K562 (cell line): ENCODE measurements at regions not wholly inside any gene's neighbourhood (a gene's known extent, or its start where the extent isn't known, plus 50 kb on each side); places are given as distances from the start of the nearest gene placed in this dataset.

ENCODE experiments used
- ATAC-seq: fragments of 200-7000 bp; cut with Tn5 transposase; 3 replicates; pipeline ENCODE4 v1.9.1; 2020; ENCODE audit warnings: moderate library complexity
- BruUV-seq: library from RNA; stranded (reverse); fragments of 400-500 nt; replicated peaks from 2 replicates; lab custom pipeline; 2021; lab: Mats Ljungman, UMichigan
- CTCF ChIA-PET: fragments of 300-600 bp; formaldehyde crosslinking; extraction: SDS; loops from one replicate; lab custom pipeline; 2021; ENCODE audit warnings: low intra/inter-chr PET ratio; lab: Yijun Ruan, JAX
- POLR2A ChIA-PET: fragments of 300-600, 350-650 bp; sonication (Branson Sonifier 250); formaldehyde crosslinking; extraction: SDS; loops from one replicate; lab custom pipeline; 2021; ENCODE audit warnings: antibody characterized with exemption, inconsistent platforms; lab: Yijun Ruan, JAX
- DNase-seq, 4 experiments: peaks; one replicate each; pipeline versions ENCODE4 v3.0.0 to v3.0.0-alpha.2; 2011 to 2018; ENCODE audit warnings: low spot score in 3 of 4, mixed read lengths in 3 of 4; ENCODE audit errors: extremely low read depth in 1 of 4
- FAIRE-seq: peaks from 2 replicates; lab custom pipeline; 2011; peaks lifted over from hg19 to GRCh38; lab: Jason Lieb, UNC
- H2AFZ ChIP-seq: 2 replicates; pipeline ENCODE4 v1.6.0; 2011; ENCODE audit warnings: low read depth, low read length, control low read depth, inconsistent platforms
- H3K27ac ChIP-seq: fragments of 200-600 bp; 3 replicates; pipeline ENCODE4 v1.8.0; 2011; ENCODE audit warnings: low read depth, mild to moderate bottlenecking, control low read depth, inconsistent platforms, low read length, moderate library complexity, mixed read lengths; ENCODE audit errors: extremely low read depth
- H3K27me3 ChIP-seq, 2 experiments: fragments of 300-600 bp in 1 of 2; 2 replicates in 1 of 2; 3 replicates in 1 of 2; pipeline versions ENCODE4 v1.6.0 to v1.8.0; 2011; ENCODE audit warnings: inconsistent platforms in 2 of 2, low read length in 2 of 2, mild to moderate bottlenecking in 1 of 2, mixed read lengths in 1 of 2, moderate library complexity in 1 of 2; ENCODE audit not compliant: control insufficient read depth in 2 of 2, insufficient read depth in 2 of 2
- H3K36me3 ChIP-seq: fragments of 300-600 bp; 3 replicates; pipeline ENCODE4 v1.8.0; 2011; ENCODE audit warnings: mild to moderate bottlenecking, low read length, inconsistent platforms; ENCODE audit not compliant: control insufficient read depth, insufficient read depth
- H3K4me1 ChIP-seq, 2 experiments: fragments of 200-600 bp in 1 of 2; replicated peaks in 1 of 2; 2 replicates in 1 of 2; 3 replicates in 1 of 2; pipeline versions ENCODE4 v1.5.1 to v1.8.0; 2011; ENCODE audit warnings: inconsistent platforms in 2 of 2, low read length in 2 of 2, mild to moderate bottlenecking in 1 of 2, mixed read lengths in 1 of 2, moderate library complexity in 1 of 2; ENCODE audit not compliant: control insufficient read depth in 2 of 2, insufficient read depth in 2 of 2
- H3K4me2 ChIP-seq: 2 replicates; pipeline ENCODE4 v1.6.1; 2011; ENCODE audit warnings: low read length, control low read depth, inconsistent platforms, mixed read lengths; ENCODE audit not compliant: insufficient read depth
- H3K4me3 ChIP-seq: fragments of 200-600 bp; sonication (generic), shearing (Covaris generic); 2 replicates; pipeline ENCODE4 v1.5.1; 2016; ENCODE audit warnings: control low read depth, inconsistent platforms
- H3K79me2 ChIP-seq: fragments of 200-600 bp; 3 replicates; pipeline ENCODE4 v1.8.0; 2011; ENCODE audit warnings: low read length, inconsistent platforms; ENCODE audit not compliant: control insufficient read depth, insufficient read depth
- H3K9ac ChIP-seq, 2 experiments: 2 replicates each; pipeline versions ENCODE4 v1.6.0 to v1.6.1; 2011; ENCODE audit warnings: low read depth in 2 of 2, low read length in 2 of 2, control low read depth in 1 of 2, inconsistent platforms in 1 of 2, mild to moderate bottlenecking in 1 of 2, mixed read lengths in 1 of 2; ENCODE audit not compliant: insufficient read depth in 1 of 2
- H3K9me1 ChIP-seq: one replicate; pipeline ENCODE4 v1.6.0; 2011; ENCODE audit warnings: inconsistent platforms, mild to moderate bottlenecking, low read length, moderate library complexity; ENCODE audit not compliant: control insufficient read depth, insufficient read depth
- H3K9me3 ChIP-seq: replicated peaks from 2 replicates; pipeline ENCODE4 v1.5.1; 2011; ENCODE audit warnings: low read depth, low read length, inconsistent platforms; ENCODE audit not compliant: control insufficient read depth, insufficient read depth
- H4K20me1 ChIP-seq: replicated peaks from 2 replicates; pipeline ENCODE4 v1.6.1; 2011; ENCODE audit warnings: low read length, inconsistent platforms, mixed read lengths; ENCODE audit not compliant: control insufficient read depth, insufficient read depth
- CBFA2T3 ChIP-seq: fragments of 450-650 bp; IDR thresholded peaks from 2 replicates; pipeline ENCODE4 v1.6.1; 2017
- PHF21A ChIP-seq: fragments of 450-650 bp; IDR thresholded peaks from 2 replicates; pipeline ENCODE4 v1.6.1; 2017; ENCODE audit warnings: low read depth, borderline replicate concordance
- PHTF2 ChIP-seq: fragments of 250-450 bp; sonication (Bioruptor Pico); IDR thresholded peaks from 2 replicates; pipeline ENCODE4 v1.5.0; 2021; ENCODE audit warnings: mild to moderate bottlenecking
- ZNF316 ChIP-seq: fragments of 450-650 bp; IDR thresholded peaks from 2 replicates; pipeline ENCODE4 v1.6.1; 2016
- WGBS: fragments of 100-300 bp; shearing (Covaris generic); methylation state at CpG from one replicate; pipeline ENCODE4 v1.1.6; 2016; ENCODE audit warnings: low coverage, mixed read lengths; ENCODE audit not compliant: insufficient coverage; ENCODE audit errors: missing lambda C conversion rate; 5-methylcytosine and 5-hydroxymethylcytosine counted together
- in situ Hi-C: fragments of 300-500 bp; cut with MboI; formaldehyde crosslinking; loops from 4 replicates; pipeline ENCODE4 v1.15.0; 2018; ENCODE audit warnings: inconsistent platforms, mixed read lengths
- intact Hi-C: fragments of 100-400 bp; cut with micrococcal nuclease; formaldehyde crosslinking; loops from 2 replicates; pipeline ENCODE4 v1.14.2; 2022
- TF ChIP-seq, protein P1 (sequence below): sonication (generic); formaldehyde crosslinking; IDR thresholded peaks from 2 replicates; pipeline ENCODE4 v1.8.1; 2023; ENCODE audit warnings: mild to moderate bottlenecking, missing genetic modification reagents, moderate library complexity
- TF ChIP-seq, protein P2 (sequence below): sonication (generic); formaldehyde crosslinking; IDR thresholded peaks from 2 replicates; pipeline ENCODE4 v1.8.0; 2022; ENCODE audit warnings: mild to moderate bottlenecking, missing genetic modification reagents, borderline replicate concordance
- TF ChIP-seq, protein P3 (sequence below): sonication (generic); formaldehyde crosslinking; IDR thresholded peaks from 2 replicates; pipeline ENCODE4 v1.8.1; 2023; ENCODE audit warnings: mild to moderate bottlenecking, missing genetic modification reagents

DNA sequence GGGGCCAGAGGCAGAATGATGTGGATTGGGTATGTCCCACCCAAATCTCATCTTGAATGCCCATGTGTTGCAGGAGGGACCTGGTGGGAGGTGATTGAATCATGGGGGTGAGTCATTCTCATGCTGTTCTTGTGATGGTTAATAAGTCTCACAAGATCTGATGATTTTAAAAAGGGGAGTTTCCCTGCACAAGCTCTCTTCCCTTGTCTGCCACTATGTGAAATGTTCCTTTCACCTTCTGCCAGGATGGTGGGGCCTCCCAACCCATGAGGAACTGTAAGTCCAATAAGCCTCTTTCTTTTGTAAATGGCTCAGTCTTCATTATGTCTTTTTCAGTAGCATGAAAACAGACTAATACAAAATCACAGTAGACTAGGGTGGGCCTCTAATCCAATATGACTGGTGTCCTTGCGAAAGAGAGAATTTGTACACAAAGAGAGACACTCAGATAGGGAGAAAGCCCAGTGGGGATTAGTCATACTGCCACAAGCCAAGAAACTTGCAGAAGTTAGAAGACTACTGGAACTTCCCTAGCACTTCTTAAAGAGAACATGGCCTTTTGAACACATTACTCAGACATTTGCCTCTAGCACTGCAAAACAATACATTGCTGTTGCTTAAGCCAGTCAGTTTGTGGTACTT lies 68.4 kb downstream of the ANXA1 start:
- Histone ChIP-seq H3K9me3 (no peaks in the 10 kb centered on the region), H3K4me2 (no peak overlapping the region), H3K36me3 (no peaks in the 10 kb centered on the region), H3K4me3 (no peak overlapping the region), H3K4me1 (no peaks in the 10 kb centered on the region), H3K27ac (no peak overlapping the region), H3K79me2 (no peaks in the 10 kb centered on the region), H4K20me1 (no peaks in the 10 kb centered on the region), H2AFZ (no peak overlapping the region), H3K27me3 (no peaks in the 10 kb centered on the region), H3K9ac (no peak overlapping the region), H3K9me1 (no peaks in the 10 kb centered on the region)
- FAIRE-seq (no peak), DNase-seq (no peak), ATAC-seq (no peak)
- no peak for TF ChIP-seq PHTF2 (CRISPR knock-in tag)
- TF ChIP-seq CBFA2T3: peak; percentile 22; the same call in 1 of the 2 replicates
- POLR2A ChIA-PET: interaction anchor here (0.7 kb wide), 1 partner anchor 297 kb away, joined by 3 read pairs; no protein-coding TSS in a partner anchor
- WGBS: 0% methylated on average over 1 of the region's 1 CpG
- BruUV-seq: no TSS peak
- intact Hi-C loops: no loop called here
- in situ Hi-C loops: loop anchor here (25.0 kb wide), 1 partner anchor 1342 kb away; no protein-coding TSS in a partner anchor
- CTCF ChIA-PET: interaction anchor here (0.6 kb wide), 1 partner anchor 338 kb away, joined by 3 read pairs; no protein-coding TSS in a partner anchor

DNA sequence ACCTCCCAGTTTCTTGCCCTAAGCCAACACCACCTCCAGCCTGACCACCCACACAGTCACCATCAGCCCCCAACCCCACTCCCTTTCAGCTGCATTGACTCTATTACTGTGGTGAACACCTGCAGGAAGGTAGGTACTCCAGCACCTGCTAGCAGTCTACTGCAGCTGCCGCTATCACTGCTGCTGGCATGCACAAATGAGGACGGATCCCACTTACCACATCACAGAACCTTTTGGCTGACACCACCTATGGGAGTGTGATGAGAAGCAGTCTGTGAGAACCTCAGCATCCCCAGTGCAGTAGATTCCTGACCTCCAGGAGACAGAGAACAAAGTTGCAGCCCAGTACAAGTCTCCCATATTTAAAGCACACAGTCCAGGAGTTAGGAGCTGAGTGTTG lies 71.9 kb downstream of the ANXA1 start:
- no peak for FAIRE-seq
- TF ChIP-seq, protein P1, sequence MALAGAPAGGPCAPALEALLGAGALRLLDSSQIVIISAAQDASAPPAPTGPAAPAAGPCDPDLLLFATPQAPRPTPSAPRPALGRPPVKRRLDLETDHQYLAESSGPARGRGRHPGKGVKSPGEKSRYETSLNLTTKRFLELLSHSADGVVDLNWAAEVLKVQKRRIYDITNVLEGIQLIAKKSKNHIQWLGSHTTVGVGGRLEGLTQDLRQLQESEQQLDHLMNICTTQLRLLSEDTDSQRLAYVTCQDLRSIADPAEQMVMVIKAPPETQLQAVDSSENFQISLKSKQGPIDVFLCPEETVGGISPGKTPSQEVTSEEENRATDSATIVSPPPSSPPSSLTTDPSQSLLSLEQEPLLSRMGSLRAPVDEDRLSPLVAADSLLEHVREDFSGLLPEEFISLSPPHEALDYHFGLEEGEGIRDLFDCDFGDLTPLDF (CRISPR knock-in tag): no peak
- TF ChIP-seq ZNF316 (no peak), PHF21A (no peak)
- TF ChIP-seq, protein P2, sequence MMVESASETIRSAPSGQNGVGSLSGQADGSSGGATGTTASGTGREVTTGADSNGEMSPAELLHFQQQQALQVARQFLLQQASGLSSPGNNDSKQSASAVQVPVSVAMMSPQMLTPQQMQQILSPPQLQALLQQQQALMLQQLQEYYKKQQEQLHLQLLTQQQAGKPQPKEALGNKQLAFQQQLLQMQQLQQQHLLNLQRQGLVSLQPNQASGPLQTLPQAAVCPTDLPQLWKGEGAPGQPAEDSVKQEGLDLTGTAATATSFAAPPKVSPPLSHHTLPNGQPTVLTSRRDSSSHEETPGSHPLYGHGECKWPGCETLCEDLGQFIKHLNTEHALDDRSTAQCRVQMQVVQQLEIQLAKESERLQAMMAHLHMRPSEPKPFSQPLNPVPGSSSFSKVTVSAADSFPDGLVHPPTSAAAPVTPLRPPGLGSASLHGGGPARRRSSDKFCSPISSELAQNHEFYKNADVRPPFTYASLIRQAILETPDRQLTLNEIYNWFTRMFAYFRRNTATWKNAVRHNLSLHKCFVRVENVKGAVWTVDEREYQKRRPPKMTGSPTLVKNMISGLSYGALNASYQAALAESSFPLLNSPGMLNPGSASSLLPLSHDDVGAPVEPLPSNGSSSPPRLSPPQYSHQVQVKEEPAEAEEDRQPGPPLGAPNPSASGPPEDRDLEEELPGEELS (CRISPR knock-in tag): no peak
- TF ChIP-seq, protein P3, sequence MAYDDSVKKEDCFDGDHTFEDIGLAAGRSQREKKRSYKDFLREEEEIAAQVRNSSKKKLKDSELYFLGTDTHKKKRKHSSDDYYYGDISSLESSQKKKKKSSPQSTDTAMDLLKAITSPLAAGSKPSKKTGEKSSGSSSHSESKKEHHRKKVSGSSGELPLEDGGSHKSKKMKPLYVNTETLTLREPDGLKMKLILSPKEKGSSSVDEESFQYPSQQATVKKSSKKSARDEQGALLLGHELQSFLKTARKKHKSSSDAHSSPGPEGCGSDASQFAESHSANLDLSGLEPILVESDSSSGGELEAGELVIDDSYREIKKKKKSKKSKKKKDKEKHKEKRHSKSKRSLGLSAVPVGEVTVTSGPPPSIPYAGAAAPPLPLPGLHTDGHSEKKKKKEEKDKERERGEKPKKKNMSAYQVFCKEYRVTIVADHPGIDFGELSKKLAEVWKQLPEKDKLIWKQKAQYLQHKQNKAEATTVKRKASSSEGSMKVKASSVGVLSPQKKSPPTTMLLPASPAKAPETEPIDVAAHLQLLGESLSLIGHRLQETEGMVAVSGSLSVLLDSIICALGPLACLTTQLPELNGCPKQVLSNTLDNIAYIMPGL (CRISPR knock-in tag): no peak

More for the DNA sequence above, 71.9 kb downstream of the ANXA1 start:
- no peak overlapping the region for H3K27ac ChIP-seq
- no peaks in the 10 kb centered on the region for H3K27me3 ChIP-seq
- H4K20me1 ChIP-seq: no peaks in the 10 kb centered on the region
- no peaks in the 10 kb centered on the region for H3K79me2 ChIP-seq
- in situ Hi-C loops: loop anchor here (25.0 kb wide), 1 partner anchor 1339 kb away; no protein-coding TSS in a partner anchor
- ATAC-seq (no peak), DNase-seq (no peak)
- H3K4me1 ChIP-seq: no peaks in the 10 kb centered on the region
- H3K4me3 ChIP-seq: no peak overlapping the region
- no peak overlapping the region for H2AFZ ChIP-seq
- POLR2A ChIA-PET: no interaction called here
- H3K9me3 ChIP-seq: no peaks in the 10 kb centered on the region
- BruUV-seq: no TSS peak
- no peaks in the 10 kb centered on the region for H3K36me3 ChIP-seq
- intact Hi-C loops: no loop called here
- no peak overlapping the region for H3K9ac ChIP-seq
- CTCF ChIA-PET: no interaction called here
- no peak overlapping the region for H3K4me2 ChIP-seq
- WGBS: 0% methylated on average over 2 of the region's 2 CpGs
- no peaks in the 10 kb centered on the region for H3K9me1 ChIP-seq
